ENCODE measurements at regions not wholly inside any gene's neighbourhood (a gene's known extent, or its start where the extent isn't known, plus 50 kb on each side); places are given as distances from the start of the nearest gene placed in this dataset.
"Not testable (repeated sequence)": the region's sequence is repeated elsewhere in the genome, so short reads cannot be mapped to it uniquely, and the experiment has no call there.

DNA sequence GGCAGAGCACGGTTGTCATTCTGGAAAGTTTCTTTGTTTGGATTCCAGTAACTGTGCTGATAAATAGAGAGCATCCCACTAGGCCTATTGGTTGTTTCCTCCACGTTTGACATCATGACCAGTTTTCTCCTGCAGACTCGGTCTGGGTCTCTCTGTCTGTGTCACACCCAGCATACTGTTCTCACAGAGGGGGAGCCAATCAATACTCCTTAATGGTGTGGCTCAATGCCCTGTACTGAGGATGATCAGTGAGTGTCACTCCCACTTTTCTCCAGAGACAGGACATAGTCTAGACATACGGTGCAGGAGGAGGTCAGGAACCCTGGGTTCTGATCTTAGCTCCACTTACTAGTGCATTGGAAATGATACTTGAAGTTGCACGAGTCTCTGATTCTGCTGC, 88.2 kb upstream of the BLID start:
- DNase-seq (ENCODE audit: low read depth in 2 of 2), result no peak

DNA sequence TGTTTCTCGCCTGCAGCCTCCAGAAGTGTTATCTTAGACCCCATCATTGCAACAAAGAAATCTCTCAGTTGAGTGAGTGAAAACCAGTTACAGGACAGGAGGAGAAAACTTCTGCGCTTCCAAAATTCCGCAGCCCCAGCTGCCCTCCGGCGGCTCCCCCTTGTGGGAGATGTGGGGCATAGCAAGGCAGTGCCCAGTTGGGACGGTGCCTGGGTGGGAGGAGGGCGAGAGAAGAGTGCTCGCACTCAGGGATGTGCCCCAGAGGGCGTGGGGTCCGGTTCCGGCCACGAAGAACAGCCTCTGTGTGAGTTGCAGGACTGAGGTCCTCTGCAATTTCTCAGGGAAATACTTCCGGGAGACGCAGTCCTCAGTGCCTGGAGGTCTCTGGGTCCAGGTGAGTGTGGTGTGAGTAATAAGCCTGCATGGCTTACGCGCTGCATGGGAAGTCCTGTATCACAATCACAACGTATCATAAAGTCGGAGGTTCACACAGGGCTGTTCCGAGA, 87.0 kb upstream of the BLID start:
- DNase-seq (ENCODE audit: low read depth in 2 of 2), result peak in 1 of 2 experiments; percentile 64

DNA sequence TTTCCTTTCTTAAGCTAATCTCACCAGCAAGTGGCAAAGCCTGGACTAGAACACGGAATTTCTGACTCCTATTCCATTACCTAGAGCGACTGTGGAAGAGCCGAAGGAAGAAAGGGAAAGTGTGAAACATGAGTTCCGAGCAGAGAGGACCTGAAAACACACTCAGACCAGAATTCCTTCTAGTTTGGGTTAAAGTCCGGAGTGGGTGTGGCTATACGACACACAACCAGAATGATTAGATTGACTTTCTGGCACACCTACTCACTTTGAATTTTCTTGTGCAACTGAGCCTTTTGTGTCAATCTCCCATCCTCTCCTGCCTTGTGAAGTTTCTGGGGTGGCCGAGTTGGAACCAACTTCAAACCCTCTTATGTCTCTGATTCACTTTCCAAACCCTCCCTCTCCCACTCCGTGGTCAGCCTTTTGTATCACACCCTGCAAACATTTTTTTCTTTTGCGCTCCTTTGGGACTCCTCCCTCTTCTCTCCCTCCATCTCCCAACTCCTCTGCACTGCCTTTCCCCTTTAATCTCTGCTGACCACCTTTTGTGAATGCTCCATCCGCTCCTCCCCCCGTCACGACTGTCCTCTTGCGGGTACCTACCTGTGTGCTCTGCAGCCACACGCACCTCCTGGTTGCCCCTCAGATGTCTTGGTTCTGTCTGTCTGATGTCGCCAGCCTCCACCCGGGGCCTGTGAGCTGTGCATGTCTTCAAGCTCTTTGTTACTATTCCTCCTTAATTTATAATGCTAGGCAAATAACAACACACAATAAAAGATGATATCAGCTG, 86.3 kb upstream of the BLID start:
- DNase-seq (ENCODE audit: low read depth in 2 of 2), result peak in 1 of 2 experiments; percentile 63

DNA sequence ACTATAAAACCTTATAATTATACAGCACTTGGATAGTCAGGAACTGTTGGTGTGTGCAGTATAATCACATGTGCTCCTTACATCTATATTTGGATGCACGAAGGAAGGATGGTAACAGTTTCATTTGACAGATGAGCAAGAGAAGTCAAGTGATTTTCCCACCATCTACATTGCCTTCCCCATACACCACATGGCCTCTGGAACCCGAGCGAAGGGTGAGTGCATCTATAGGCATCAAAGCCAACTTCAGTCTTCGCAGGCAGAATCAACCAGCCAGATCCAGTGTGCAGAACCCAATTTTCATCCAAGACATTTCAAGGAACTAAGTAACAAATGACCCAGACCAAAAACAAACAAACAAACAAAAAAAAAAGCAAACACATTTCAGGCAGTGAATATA, 85.1 kb upstream of the BLID start:
- no peak for DNase-seq (ENCODE audit: low read depth in 2 of 2)

DNA sequence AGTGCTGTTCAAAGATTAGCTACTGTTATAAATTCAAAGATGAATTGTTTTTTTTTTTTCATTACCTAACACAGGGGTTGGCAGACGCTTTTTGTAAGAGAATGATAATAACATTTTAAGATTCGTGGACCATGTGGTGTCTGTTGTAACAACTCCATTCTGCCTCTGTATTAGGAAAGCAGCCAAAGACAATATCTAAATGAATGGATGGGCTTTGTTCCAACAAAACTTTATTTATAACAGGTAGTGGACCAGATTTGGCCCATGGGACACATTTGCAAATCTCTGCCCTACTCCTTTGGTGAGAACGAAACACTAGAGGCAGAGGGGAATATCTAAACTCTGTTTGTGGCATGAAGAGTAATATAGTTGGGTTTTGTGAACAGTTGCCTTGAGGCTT, 83.6 kb upstream of the BLID start:
- no peak for DNase-seq (ENCODE audit: low read depth in 2 of 2)

DNA sequence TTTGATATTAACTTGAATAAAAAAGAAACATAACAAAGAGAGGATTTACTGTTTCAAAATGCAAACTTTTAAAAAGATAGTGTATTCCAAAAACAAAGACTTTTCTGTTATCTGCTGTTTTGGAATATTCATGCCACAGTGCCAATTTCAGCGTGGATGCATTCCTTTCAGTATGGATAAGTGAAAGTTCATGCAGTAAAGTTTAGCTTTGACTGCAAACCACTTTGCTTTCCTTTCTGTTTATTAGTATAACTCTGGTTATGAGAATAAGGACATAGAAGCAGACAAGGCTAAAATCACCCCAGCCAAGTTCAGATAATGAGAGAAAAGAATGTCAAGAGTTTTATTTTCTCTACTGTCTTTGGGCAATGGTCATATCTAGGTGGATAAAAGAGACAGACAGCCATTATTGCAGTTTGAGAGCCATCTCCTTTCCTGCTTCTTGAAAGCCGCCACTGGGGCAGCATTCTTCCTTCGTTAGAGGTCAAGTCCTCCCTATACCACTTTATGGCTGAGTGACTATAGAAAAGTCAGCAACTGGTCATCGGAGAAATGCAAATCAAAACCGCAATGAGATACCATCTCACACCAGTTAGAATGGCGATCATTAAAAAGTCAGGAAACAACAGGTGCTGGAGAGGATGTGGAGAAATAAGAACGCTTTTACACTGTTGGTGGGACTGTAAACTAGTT, 82.4 kb upstream of the BLID start:
- no peak for DNase-seq (ENCODE audit: low read depth in 2 of 2)

DNA sequence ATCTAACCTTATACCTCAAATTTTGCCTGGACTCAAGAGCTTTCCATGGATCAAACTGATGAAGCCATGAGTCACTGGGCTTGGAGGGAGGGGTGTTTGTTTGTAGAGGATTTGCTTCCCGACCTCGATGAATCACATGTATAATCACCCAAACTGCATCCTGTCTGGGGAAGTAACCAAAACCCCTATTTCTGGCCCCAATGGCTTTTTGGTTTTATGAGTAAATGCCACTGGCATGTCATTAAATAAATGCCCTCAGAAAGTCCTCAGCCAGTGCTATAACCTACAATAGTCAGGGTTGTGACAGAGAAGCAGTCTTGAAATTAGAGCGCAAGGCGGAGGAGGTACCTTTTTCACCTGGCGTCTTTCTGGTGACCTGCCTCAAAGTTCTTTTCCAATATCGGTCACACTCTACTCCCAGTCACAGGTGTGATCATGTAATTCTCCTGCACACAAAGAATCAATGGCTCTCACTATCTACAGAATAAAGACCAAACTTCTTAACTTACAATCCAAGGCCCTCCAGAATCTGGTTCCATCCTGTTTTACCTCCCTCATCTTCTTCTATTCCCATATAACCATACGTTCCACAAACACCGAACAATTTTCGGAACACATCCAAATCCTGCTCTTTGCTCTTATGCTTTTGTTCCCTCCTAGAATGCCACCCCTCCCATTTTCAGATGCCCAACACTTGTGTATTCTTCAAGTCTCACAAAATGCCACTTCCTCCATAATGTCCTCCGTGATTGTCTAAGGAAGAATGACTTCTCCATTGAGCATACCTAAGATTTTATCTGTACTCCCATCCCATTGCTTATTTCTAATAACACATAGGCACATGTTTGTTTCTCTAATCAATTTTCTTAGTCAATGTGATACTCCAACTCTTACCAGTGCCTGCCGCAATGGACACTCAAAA, 81.3 kb upstream of the BLID start:
- DNase-seq (ENCODE audit: low read depth in 2 of 2), result peak; percentile 96

DNA sequence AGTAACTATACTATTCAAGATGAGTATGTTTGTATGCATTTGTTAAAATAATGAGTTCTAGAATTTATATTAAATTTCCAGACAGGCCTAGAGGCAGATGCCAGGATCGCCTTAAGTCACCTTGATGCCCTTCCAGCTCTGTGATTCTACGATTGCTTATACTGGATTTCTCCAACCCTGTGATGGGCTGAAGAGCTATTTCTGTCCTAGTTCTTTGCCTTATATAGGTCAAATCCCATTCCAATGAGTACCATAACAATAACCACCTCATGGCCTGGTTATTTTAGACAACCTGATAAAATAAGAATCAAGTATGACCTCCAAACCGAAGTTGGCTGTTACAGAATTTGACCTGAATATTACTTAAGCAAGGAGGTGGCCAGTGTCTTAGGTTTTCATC, 79.8 kb upstream of the BLID start:
- no peak for DNase-seq (ENCODE audit: low read depth in 2 of 2)

DNA sequence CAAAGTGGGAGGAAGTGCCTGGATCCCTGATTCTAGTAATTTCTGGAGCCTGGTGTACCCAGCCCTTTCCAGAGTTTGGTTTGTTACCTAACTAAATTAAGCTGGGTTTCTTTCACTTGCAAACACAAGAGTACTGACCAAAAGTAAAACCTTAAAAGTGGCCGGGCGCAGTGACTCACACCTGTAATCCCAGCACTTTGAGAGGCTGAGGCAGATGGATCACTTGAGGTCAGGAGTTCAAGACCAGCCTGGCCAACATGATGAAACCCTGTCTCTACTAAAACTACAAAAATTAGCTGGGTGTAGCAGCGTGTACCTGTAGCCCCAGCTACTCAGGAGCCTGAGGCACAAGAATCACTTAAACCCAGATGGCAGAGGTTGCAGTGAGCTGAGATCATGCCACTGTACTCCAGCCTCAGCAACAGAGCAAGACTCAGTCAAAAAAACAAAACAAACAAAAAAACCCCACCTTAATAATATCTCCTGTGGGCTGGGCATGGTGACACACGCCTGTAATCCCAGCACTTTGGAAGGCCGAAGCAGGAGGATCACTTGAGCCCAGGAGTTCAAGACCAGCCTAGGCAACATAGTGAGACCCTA, 78.0 kb upstream of the BLID start:
- DNase-seq (ENCODE audit: low read depth in 2 of 2), result not testable (repeated sequence)

DNA sequence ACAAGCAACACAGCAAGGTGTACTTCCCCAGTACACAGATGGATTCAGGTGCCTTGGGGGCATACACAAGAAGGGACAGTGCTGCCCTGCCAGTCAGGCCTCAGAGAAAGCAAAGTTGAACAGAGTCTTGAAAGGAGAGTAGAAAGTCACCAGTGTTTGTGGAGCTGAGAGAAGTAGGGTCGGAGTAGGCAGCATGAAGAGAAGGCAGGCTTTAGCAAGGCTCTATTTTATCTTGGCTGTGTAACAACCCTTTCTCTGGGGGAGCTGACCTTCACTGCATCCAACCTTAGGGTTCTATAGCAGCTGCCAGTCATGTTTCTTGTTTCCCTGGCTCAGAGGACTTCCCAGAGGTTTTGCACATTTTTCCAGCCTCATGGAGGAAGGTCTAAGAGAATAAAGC, 77.4 kb upstream of the BLID start:
- DNase-seq (ENCODE audit: low read depth in 2 of 2), result no peak

DNA sequence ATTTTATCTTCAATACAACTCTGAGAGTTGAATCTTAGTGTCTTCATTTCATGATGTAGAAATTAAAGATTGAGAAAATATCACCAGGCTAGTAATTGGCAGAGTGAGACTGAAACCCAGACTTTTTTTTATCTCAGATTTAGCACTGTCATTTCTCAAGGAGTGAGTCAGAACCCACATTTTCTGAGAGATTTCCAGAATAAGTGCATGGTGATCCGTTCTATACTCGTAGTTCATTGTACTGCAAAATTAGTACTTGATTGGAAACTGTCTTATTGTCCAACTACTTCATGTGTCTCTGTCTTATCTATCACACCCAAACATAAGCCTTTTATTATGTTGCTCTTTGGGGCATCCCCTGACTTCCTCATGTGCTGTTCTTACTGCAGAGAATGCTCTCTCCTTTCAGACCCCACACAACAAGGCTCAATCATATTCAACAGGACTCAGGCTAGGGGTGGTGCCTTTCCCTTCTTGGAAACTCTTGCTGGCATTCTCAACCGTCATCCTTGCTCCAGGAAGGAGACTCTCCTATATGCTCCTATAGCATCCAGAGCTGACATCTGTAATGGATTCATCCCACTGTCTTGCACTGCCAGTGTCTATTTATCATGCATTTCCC, 76.7 kb upstream of the BLID start:
- DNase-seq (ENCODE audit: low read depth in 2 of 2), result no peak

DNA sequence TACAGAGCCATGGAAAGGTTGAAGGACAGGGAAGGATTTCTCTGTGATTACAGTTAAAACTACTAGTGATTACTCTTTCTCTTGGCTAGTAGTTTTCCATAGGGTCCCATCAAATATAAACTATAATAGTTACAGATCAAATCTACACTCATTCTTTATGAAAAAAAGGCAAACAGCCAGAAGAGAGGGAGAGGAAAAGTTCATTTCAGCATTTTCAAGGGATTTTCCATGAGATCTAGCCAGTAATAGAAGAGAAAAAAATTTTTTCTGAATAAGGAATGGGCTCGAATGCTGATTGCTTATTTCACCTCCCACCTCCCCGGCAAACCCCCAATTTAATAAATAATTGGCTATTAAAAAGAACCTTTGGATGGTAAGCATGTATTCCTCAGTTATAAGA, 74.8 kb upstream of the BLID start:
- DNase-seq (ENCODE audit: low read depth in 2 of 2), result no peak

DNA sequence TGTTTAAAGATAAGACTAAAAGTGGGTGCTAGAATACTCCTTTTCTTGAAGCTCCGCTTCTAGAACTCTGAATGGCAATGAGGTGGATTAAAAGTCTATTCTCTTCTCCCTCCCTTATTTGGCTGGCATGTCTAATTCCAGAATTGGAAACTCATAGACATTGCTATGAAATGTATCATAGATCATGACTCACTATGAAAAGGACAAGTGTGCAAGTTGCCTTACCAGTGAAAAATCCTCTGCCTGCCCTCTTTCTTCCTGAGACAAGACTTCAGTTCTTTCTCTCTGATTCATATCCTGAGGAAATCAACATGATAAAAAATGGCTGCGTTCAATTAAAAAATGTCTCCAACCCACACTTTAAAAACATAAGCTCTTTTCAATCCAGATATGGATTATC, 73.2 kb upstream of the BLID start:
- DNase-seq (ENCODE audit: low read depth in 2 of 2), result peak; percentile 95

DNA sequence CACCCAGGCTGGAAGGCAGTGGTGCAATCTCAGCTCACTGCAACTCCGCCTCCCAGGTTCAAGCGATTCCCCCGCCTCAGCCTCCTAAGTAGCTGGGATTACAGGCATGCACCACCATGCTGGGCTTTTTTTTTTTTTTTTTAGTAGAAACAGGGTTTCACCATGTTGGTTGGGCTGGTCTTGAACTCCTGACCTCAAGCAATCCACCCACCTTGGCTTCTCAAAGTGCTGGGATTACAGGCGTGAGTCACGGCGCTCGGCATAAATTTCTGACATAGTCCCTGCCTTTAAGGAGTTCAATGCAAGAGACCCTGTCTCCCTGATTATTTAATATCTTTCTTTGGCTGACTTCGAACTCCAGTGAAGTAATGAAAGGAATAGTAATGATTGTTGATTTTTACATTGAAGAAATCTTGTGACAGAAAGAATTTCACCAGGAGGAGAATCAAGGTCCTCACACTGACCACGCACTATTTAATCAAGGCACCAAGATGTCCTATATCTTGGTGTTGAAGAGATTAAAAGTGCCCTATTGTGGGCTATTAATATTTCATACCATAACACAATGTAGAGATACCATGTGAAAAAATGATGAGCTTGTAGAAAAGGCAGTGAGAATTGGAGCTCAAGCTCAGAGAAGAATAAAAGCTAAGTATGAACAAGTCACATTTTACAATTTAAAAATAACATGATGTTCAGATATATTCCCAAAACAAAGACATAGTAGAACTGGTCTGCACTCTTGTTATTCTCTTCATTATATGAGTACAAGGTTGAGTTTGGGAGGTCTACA, 71.6 kb upstream of the BLID start:
- DNase-seq (ENCODE audit: low read depth in 2 of 2), result no peak

DNA sequence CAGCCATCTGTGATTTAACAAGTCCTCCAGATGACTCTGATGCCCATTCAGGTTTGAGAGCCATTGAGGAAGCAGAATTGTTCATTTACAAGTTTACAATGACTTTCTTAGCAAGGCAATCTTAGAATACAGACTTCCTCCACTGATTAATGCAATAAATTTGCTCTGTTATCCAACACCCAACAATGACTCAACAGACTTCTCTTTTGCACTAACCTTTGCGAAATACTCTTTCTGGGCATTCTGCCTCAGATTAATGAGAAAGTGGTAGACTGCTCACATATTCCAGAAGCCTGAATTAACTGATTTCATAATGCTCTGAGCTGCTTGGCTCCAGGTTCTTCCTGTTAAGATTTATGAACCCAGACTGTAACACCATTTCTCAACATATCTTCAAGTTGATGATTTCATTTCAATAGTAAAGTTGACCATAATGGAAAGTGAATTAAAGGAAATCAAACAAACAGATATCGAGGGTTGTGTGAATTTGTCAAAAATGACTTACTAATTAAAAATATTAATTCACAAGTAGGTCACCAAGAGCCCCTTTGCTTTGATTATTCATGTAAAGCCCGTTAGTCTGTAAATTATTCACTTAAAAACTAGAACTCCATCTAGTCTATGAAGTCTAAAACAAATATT, 70.5 kb upstream of the BLID start:
- peak; percentile 99 for DNase-seq (ENCODE audit: low read depth in 2 of 2)

DNA sequence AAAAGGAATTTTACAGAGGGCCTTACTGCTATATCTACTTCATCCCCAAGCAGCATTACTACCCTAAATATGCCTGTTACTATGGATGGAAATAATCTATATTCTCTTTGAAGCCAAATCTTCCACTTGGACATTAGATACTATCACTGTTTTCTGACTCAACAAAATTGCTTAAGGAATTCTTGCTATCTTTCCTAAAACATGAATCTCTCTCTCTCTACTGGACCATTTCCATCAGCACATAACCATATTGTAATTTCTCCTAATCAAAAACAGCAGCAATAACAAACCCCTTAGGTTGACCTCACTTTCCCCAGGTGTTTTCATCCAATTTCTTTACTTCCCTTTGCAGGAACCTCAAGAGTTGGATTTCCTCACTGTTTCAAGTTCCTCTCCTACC, 67.9 kb upstream of the BLID start:
- DNase-seq (ENCODE audit: low read depth in 2 of 2), result no peak

DNA sequence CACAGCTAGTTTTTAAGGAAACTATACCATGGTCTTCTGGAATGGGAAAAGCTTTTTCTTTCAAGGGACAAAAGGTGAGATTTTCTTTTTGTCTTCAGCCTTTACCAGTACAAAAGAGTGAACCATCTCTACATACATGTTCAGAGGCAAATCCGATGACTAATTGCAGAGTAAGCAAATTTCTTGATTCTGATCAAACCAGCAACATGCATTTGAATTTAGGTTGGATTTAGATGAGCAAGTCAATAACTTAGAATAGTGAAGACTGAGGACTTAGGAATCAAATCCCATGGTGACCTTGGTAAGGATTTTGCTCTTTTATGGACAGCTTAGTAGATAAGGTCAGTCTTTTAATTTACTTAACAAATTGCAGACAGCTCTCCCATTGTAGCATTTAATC, 65.9 kb upstream of the BLID start:
- DNase-seq (ENCODE audit: low read depth in 2 of 2), result no peak

DNA sequence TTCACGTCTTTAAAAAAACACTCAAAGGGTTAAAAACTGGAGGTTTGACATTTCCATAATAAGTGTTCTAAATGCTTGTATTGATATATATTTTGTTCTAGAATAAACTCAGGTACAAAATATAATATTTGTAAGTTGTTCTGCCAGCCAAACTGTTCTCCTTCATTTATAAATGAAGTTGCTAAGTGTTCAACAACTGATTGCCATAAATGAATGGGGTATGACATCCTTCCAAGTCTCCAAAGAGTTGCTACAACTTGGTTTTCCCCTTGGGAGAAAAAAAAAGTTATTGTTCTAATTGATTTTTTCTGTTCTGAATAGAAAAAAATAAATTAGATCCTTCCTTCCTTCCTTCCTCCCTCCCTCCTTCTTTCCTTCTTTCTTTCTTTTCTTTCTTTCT, 65.4 kb upstream of the BLID start:
- DNase-seq (ENCODE audit: low read depth in 2 of 2), result no peak

DNA sequence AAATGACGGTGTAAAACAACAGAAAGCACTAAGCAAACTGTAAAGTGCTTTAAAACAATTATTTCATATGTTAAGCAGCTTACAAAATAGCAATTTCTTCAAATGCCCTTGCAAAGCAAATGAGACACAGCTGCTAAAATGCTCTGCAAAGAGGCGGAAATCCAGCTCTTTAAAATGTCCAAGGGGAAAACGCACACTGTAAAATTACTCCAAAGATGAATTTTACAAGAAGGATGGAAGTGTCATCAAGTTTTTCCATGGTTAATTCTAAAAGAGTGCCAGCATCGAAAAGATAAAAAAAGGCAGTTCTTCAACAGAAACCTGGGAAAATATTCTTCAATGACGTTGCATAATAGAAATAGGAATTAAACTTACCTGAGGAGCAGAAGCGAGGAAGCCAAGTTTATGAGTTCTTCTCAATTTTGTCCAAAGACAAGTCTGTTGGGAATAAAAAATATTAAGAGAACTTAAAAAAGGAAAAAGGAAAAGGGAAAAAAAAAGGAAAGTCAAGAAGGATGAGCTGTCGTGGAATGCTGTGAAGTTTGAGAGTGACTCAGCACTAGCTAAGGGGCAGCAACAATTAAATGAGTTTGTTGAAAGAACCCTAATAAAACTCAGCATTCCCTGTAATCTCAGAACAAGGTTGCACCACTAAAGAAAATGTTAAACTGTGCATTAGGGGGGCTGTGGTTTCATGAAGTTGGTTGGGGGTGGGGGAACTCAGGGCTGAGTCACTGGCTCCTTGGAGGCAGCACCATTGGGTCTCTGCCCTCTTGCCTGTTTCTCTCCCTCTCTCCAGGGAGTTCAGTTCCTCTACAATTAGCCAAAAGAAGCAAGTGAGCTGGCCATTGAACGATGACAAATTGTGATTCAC, 64.2 kb upstream of the BLID start:
- peak; percentile 98 to 99 for DNase-seq (ENCODE audit: low read depth in 2 of 2)

All from fibroblast of skin of left quadriceps (primary cell).